HCT116 (cell line): ENCODE measurements at regions not wholly inside any gene's neighbourhood (a gene's known extent, or its start where the extent isn't known, plus 50 kb on each side); places are given as distances from the start of the nearest gene placed in this dataset.

Source experiments
- ATAC-seq: fragments of 200-7000 bp; cut with Tn5 transposase; 2 replicates; pipeline ENCODE4 v1.9.1; 2020; ENCODE audit warnings: mild to moderate bottlenecking, moderate library complexity
- BruUV-seq: library from RNA; stranded (reverse); fragments of 400-500 nt; replicated peaks from 2 replicates; lab custom pipeline; 2021; lab: Mats Ljungman, UMichigan
- CTCF ChIA-PET: fragments of 300-600 bp; sonication (Branson Sonifier 250); formaldehyde crosslinking; loops from one replicate; lab custom pipeline; 2021; ENCODE audit warnings: antibody characterized with exemption; lab: Charles Lee
- POLR2A ChIA-PET: fragments of 300-600, 350-600 bp; sonication (Branson Sonifier 250); formaldehyde crosslinking; loops from one replicate; lab custom pipeline; 2021; ENCODE audit warnings: antibody characterized with exemption; lab: Charles Lee
- RAD21 ChIA-PET, 2 experiments: fragments of 300-600 bp; sonication (Branson Sonifier 250); formaldehyde crosslinking; loops; one replicate each; lab custom pipeline; 2023; ENCODE audit warnings: low total read pairs in 2 of 2; ENCODE audit not compliant: uncharacterized antibody in 2 of 2, unreplicated experiment in 2 of 2, low non-redundant PET in 1 of 2; lab: Charles Lee
- DNase-seq: peaks from one replicate; pipeline ENCODE4 v3.0.0-alpha.2; 2010; ENCODE audit warnings: low read depth, low spot score
- H2AFZ ChIP-seq: fragments of 200-600 bp; shearing (Covaris generic), sonication (generic); 2 replicates; pipeline ENCODE4 v1.6.1; 2017; ENCODE audit warnings: low read depth, mixed run types, mixed read lengths, antibody characterized with exemption, low read length; ENCODE audit not compliant: poor library complexity, severe bottlenecking
- H3K27ac ChIP-seq: 2 replicates; pipeline ENCODE4 v1.5.1; 2012; ENCODE audit warnings: low read depth, low read length
- H3K27me3 ChIP-seq: fragments of 200-600 bp; sonication (generic); 2 replicates; pipeline ENCODE4 v1.6.1; 2016; ENCODE audit warnings: mixed run types, low read length, mixed read lengths; ENCODE audit not compliant: insufficient read depth
- H3K36me3 ChIP-seq, 2 experiments: fragments of 200-500 bp in 1 of 2; fragments of 200-600 bp in 1 of 2; sonication (Bioruptor generic) in 1 of 2; sonication (generic) in 1 of 2; 2 replicates each; pipeline versions ENCODE4 v1.5.1 to v1.6.1; 2014 to 2016; ENCODE audit warnings: low read length in 2 of 2, inconsistent platforms in 1 of 2, mixed read lengths in 1 of 2, mixed run types in 1 of 2; ENCODE audit not compliant: insufficient read depth in 2 of 2, control insufficient read depth in 1 of 2
- H3K4me1 ChIP-seq, 2 experiments: fragments of 200-600 bp in 1 of 2; sonication (generic) in 1 of 2; 2 replicates each; pipeline versions ENCODE4 v1.5.1 to v1.6.1; 2012 to 2017; ENCODE audit warnings: low read length in 2 of 2, inconsistent platforms in 1 of 2, mild to moderate bottlenecking in 1 of 2, mixed read lengths in 1 of 2, mixed run types in 1 of 2, moderate library complexity in 1 of 2; ENCODE audit not compliant: insufficient read depth in 2 of 2, control insufficient read depth in 1 of 2
- H3K4me2 ChIP-seq: fragments of 200-600 bp; sonication (generic); 2 replicates; pipeline ENCODE4 v1.6.1; 2017; ENCODE audit warnings: mixed run types, low read length, mixed read lengths
- H3K4me3 ChIP-seq, 2 experiments: fragments of 200-600 bp in 1 of 2; sonication (generic) in 1 of 2; replicated peaks in 1 of 2; 2 replicates each; pipeline ENCODE4 v1.5.1; 2011 to 2016; ENCODE audit warnings: low read length in 2 of 2, control low read depth in 1 of 2, low read depth in 1 of 2, mild to moderate bottlenecking in 1 of 2, mixed read lengths in 1 of 2, mixed run types in 1 of 2
- H3K79me2 ChIP-seq: fragments of 200-600 bp; sonication (generic); 2 replicates; pipeline ENCODE4 v1.6.1; 2017; ENCODE audit warnings: mild to moderate bottlenecking, mixed run types, low read length, moderate library complexity, mixed read lengths; ENCODE audit not compliant: insufficient read depth
- H3K9ac ChIP-seq: fragments of 200-600 bp; sonication (generic); 2 replicates; pipeline ENCODE4 v1.6.1; 2016; ENCODE audit warnings: low read length, mixed read lengths
- H3K9me2 ChIP-seq: fragments of 200-600 bp; sonication (generic), shearing (Covaris generic); 2 replicates; pipeline ENCODE4 v1.6.1; 2017; ENCODE audit warnings: mixed run types, mild to moderate bottlenecking, moderate library complexity; ENCODE audit not compliant: insufficient read depth
- H3K9me3 ChIP-seq, 2 experiments: fragments of 200-500 bp in 1 of 2; fragments of 200-600 bp in 1 of 2; sonication (Bioruptor generic) in 1 of 2; sonication (generic) in 1 of 2; 2 replicates each; pipeline ENCODE4 v1.6.1; 2014 to 2017; ENCODE audit warnings: low read length in 2 of 2, mixed read lengths in 2 of 2, inconsistent platforms in 1 of 2, low read depth in 1 of 2, mild to moderate bottlenecking in 1 of 2, mixed run types in 1 of 2, moderate library complexity in 1 of 2; ENCODE audit not compliant: control insufficient read depth in 1 of 2, insufficient read depth in 1 of 2
- H4K20me1 ChIP-seq: fragments of 200-600 bp; sonication (generic), shearing (Covaris generic); 2 replicates; pipeline ENCODE4 v1.6.1; 2017; ENCODE audit warnings: mixed run types, mild to moderate bottlenecking, moderate library complexity; ENCODE audit not compliant: insufficient read depth
- ELF1 ChIP-seq: IDR thresholded peaks from 2 replicates; pipeline ENCODE4 v1.6.1; 2012; ENCODE audit warnings: low read depth, borderline replicate concordance
- FOSL1 ChIP-seq: IDR thresholded peaks from 2 replicates; pipeline ENCODE4 v1.6.1; 2012; ENCODE audit warnings: low read depth
- POLR2A ChIP-seq: IDR thresholded peaks from 2 replicates; pipeline ENCODE4 v1.7.0; 2011; ENCODE audit warnings: borderline replicate concordance; ENCODE audit not compliant: insufficient read depth, insufficient read length; ENCODE audit errors: extremely low read depth
- POLR2AphosphoS5 ChIP-seq: IDR thresholded peaks from 2 replicates; pipeline ENCODE4 v1.6.1; 2011; ENCODE audit warnings: mild to moderate bottlenecking, low read depth, low read length, moderate library complexity
- RAD21 ChIP-seq: IDR thresholded peaks from 2 replicates; pipeline ENCODE4 v1.6.1; 2012; ENCODE audit warnings: low read depth, mild to moderate bottlenecking
- REST ChIP-seq: IDR thresholded peaks from 2 replicates; pipeline ENCODE4 v1.6.1; 2012; ENCODE audit warnings: low read depth
- TCF7L2 ChIP-seq: IDR thresholded peaks from 2 replicates; pipeline ENCODE4 v1.7.0; 2011; ENCODE audit warnings: borderline replicate concordance, inconsistent platforms; ENCODE audit not compliant: insufficient read depth, insufficient read length; ENCODE audit errors: extremely low read depth
- ZNF274 ChIP-seq: fragments of 200-500 bp; sonication (Bioruptor generic); IDR thresholded peaks from 2 replicates; pipeline ENCODE4 v1.6.1; 2014; ENCODE audit warnings: mild to moderate bottlenecking, low read depth, low read length, inconsistent platforms
- intact Hi-C: fragments of 100-400 bp; cut with micrococcal nuclease; formaldehyde crosslinking; loops from 2 replicates; pipeline ENCODE4 v1.10.0; 2022

DNA sequence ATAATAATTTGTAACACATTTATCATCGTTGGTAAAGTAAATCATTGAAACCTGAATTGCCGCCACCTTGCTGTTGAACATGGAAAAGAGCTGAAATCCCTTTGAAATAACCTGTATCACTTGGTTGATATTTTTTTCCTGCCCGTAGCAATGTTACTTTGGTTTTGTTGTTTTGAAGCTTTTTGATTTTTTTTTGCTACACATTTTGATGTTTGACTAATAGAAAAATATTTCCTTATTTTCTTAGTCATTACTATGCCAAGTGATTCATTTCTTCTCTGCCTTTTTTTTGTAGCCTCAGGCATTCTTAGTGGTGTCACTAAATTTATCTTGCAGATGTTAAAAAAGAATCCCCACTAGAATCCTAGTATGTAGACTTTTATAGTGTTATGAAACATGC, 235.1 kb upstream of the MEOX2 start:
- no peaks in the 10 kb centered on the region for H4K20me1 ChIP-seq
- H3K4me1 ChIP-seq = no peaks in the 10 kb centered on the region
- no TSS peak for BruUV-seq
- no peaks in the 10 kb centered on the region for H3K36me3 ChIP-seq
- H3K4me3 ChIP-seq = no peak overlapping the region
- H3K27me3 ChIP-seq = no peaks in the 10 kb centered on the region
- H2AFZ ChIP-seq = no peak overlapping the region
- ATAC-seq (no peak), DNase-seq (no peak)
- RAD21 ChIA-PET = no interaction called here
- CTCF ChIA-PET = no interaction called here
- intact Hi-C loops = no loop called here
- no peaks in the 10 kb centered on the region for H3K79me2 ChIP-seq
- no peak overlapping the region for H3K4me2 ChIP-seq
- no peaks in the 10 kb centered on the region for H3K9me2 ChIP-seq
- TF ChIP-seq POLR2AphosphoS5 (no peak), REST (no peak), POLR2A (no peak), RAD21 (no peak)
- H3K9ac ChIP-seq = no peak overlapping the region
- POLR2A ChIA-PET = no interaction called here
- H3K27ac ChIP-seq = no peak overlapping the region
- no peaks in the 10 kb centered on the region for H3K9me3 ChIP-seq

DNA sequence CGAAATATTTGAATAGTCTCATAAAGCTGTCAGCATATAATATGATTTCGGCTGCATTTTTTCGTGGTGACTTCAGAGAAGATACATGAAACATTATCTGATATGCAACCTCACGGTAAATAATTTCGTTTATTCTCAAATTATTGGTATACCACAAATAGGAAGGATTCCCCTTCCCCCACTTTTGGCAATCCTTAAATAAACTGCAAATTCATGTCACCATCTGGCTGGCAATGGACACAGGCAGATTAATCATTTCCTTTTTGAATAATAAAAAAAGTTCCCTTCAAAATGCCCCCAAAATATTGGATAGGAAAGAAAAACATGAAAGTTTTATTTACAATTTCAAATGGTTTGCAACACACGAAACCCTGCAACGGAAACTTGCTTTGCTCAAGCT, 234.5 kb upstream of the MEOX2 start:
- ATAC-seq (no peak), DNase-seq (no peak)
- RAD21 ChIA-PET = no interaction called here
- no peak overlapping the region for H2AFZ ChIP-seq
- no peaks in the 10 kb centered on the region for H3K27me3 ChIP-seq
- no peaks in the 10 kb centered on the region for H3K9me2 ChIP-seq
- POLR2A ChIA-PET = no interaction called here
- H3K4me1 ChIP-seq = no peaks in the 10 kb centered on the region
- H3K4me3 ChIP-seq = no peak overlapping the region
- H3K4me2 ChIP-seq = no peak overlapping the region
- no peaks in the 10 kb centered on the region for H3K9me3 ChIP-seq
- CTCF ChIA-PET = no interaction called here
- no peaks in the 10 kb centered on the region for H3K36me3 ChIP-seq
- H3K9ac ChIP-seq = no peak overlapping the region
- no peaks in the 10 kb centered on the region for H3K79me2 ChIP-seq
- no peak overlapping the region for H3K27ac ChIP-seq
- no peaks in the 10 kb centered on the region for H4K20me1 ChIP-seq
- intact Hi-C loops = no loop called here
- no peak for TF ChIP-seq ELF1
- TF ChIP-seq POLR2A = no peak
- TF ChIP-seq REST = no peak
- no peak for TF ChIP-seq ZNF274
- no peak for TF ChIP-seq FOSL1
- no peak for TF ChIP-seq POLR2AphosphoS5
- TF ChIP-seq TCF7L2 = no peak
- no TSS peak for BruUV-seq
